Epithelial cell of proximal tubule (primary cell): ENCODE measurements at regions not wholly inside any gene's neighbourhood (a gene's known extent, or its start where the extent isn't known, plus 50 kb on each side); places are given as distances from the start of the nearest gene placed in this dataset.

Experiments
- DNase-seq: peaks from one replicate; pipeline ENCODE4 v3.0.0-alpha.2; 2011; ENCODE audit warnings: low read depth
- H3K4me3 ChIP-seq: 2 replicates; pipeline ENCODE4 v1.5.1; 2011; ENCODE audit warnings: low read depth, mild to moderate bottlenecking, low read length
- CTCF ChIP-seq: conservative IDR thresholded peaks from 2 replicates; pipeline ENCODE4 v1.5.1; 2012; ENCODE audit warnings: low read depth, mild to moderate bottlenecking, low read length

- no peak for TF ChIP-seq CTCF
- DNase-seq = no peak
- no peak overlapping the region for H3K4me3 ChIP-seq
Observed at GRCh38 chr6:145139140-145139850, 596.0 kb downstream of the EPM2A start.

GRCh38 chr6:145139895-145140294, 595.4 kb downstream of the EPM2A start:
- no peak for TF ChIP-seq CTCF
- no peak for DNase-seq
- no peak overlapping the region for H3K4me3 ChIP-seq

- TF ChIP-seq CTCF = no peak
- no peak overlapping the region for H3K4me3 ChIP-seq
- no peak for DNase-seq
Observed at GRCh38 chr6:145141572-145141971, 593.7 kb downstream of the EPM2A start.

GRCh38 chr6:145142958-145143357, 592.4 kb downstream of the EPM2A start:
- TF ChIP-seq CTCF = no peak
- no peak overlapping the region for H3K4me3 ChIP-seq
- no peak for DNase-seq

GRCh38 chr6:145143379-145143778, 591.9 kb downstream of the EPM2A start:
- TF ChIP-seq CTCF = no peak
- no peak for DNase-seq
- no peak overlapping the region for H3K4me3 ChIP-seq

- no peak overlapping the region for H3K4me3 ChIP-seq
- no peak for DNase-seq
- no peak for TF ChIP-seq CTCF
Observed at GRCh38 chr6:145147559-145147958, 587.8 kb downstream of the EPM2A start.
